Germinal center (tissue), 1 donor: ENCODE measurements at regions not wholly inside any gene's neighbourhood (a gene's known extent, or its start where the extent isn't known, plus 50 kb on each side); places are given as distances from the start of the nearest gene placed in this dataset.

ENCODE experiments used
- DNase-seq: peaks from one replicate; pipeline ENCODE4 v3.0.0; 2012; ENCODE audit warnings: mixed read lengths, low spot score

DNA sequence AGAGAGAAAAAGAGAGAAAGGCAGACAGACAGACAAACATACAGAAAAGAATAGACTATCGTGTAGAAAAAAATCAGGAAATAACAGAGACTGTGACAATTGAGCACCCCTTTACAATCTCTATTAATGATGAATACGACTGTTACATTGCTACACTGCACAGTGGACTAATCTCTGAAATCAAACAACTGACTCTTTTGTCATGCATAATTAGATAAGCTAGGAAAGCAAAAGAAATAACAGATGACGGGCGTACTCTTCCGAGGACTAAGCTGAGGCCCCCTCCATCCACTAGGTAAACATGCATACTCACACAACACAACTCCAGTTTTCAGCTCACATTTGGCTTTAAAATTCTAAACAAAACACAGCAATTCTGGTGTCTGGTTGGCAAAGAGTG, 267.0 kb downstream of the NOL4 start:
- no peak for DNase-seq

DNA sequence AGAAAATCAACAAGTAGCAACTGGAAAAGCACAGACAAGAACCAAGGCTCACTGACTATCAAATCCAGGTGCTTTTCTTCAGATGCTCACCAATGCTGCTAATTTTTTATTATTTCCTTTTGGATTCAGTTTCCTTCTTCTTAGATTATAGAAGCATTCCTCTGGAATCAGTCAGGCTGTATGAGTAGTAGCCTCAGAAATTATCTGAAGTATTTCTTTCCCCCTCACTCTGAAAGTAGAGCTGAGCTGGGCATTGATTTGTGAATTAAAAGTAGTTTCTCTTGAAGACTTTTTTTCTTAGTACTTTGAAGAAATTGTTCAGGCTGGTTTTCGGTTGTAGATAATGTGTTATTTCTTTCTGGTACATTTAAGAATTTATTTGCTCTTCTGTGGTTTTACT, 273.7 kb downstream of the NOL4 start:
- no peak for DNase-seq

DNA sequence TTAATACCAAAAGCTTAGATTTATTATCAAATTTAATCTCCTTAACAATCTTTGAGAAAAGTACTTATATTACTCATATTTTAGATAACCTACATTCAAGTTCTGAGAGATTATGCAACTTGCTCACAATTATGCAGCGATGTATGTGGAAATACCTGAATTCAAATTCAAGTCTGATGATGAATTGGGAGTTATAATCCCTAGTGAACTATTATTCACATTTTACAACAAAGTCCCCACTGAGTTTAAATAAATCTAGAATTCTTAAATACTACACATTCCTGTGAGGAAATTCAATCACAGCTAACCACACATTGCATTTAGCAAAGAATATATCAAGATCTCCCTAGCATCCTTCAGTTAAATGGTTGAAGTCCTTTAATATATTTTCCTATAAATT, 278.4 kb downstream of the NOL4 start:
- no peak for DNase-seq

DNA sequence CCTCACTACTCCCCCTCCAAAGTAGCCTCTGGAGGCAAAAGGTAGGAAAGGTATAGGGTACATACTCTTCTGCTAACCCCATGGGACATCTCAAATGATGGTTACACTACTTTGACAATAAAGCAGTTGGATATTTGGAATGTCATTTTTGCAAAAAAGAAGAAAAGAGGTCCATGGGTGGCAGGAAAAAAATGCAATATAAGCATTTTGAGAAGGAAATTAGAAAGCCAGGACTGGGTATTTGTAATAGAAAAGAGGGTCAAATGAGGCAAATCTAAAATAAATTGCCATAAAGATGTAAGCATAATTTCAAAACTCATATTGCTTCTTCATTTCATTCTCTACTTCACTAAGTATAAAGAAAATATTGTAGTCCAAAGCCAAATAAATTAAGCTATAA, 280.2 kb downstream of the NOL4 start:
- DNase-seq = no peak

DNA sequence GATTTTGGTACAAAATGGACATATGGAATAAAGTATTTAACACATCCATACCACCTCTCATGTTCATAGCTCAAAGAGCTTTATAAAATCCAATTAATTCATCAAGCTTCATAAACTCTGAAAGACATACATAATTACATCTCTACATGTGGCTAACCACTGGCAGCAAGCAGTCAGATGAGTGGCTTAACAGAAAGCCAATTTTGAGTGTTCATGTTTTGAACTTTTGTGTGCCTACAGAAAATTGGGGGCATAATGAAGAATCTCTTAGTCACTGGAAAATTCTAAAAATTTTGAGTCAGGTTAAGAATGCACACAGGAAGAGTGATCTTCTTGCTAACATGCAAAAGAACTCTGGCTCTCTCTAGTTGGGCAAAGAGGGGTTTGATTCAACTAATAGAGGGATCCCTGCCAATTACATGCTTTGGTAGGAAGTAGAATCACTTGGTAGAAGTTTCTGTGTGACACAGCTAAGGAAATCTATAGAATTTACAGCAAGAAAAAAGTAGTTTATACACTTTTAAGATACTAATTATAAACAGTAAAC, 287.4 kb downstream of the NOL4 start:
- no peak for DNase-seq

DNA sequence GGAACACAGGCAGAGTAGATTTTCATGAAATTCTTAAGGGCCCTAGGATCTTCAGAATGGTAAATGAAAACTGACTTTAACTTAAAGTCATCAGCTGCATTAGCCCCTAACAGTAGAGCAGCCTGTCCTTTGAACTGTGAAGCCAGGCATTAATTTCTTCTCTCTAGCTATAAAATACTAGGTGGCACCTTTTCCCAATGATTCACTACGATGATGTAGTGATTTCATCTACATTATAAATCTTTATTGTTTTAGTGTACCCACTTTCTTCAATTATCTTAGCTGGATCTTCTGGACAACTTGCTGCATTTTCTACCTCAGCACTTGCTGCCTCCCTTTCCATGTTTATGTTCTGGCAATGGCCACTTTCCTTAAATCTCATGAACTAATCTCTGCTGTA, 290.5 kb downstream of the NOL4 start:
- no peak for DNase-seq

DNA sequence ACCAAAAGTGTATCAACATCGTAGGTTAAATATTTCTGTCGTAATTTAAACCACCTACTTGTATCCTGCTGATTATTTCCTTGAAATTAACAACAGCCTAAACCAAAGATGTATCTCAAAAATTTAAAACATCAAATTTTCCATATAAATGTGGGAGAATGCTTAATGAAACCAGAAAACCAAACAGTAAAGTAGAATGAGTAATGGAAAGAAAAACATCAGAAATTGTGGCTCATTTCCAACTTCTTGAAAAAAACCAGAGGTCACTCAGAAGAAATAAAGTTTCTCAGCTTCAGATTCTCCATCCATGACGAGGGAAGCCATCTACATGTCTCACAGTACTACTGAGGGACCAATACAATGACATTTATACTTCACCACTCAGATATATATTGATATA, 296.5 kb downstream of the NOL4 start:
- no peak for DNase-seq

DNA sequence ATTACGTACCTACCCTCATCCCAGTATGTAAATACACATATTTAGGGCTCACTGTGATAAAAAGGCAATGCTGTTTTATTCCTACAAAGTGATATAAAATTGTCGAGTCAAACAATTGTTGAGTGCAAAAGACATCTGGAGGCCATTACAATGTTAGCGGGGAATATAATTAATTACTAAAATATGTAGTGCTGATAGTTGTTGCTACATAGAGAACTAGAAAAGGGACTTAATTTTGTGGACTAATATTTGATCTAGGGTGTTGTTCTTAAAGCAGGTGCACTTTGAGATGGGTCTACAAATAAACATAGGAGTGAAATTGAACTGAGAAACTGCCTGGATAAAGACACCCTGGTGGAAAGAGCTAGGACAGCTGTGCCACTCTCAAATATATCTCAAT, 300.1 kb downstream of the NOL4 start:
- no peak for DNase-seq

DNA sequence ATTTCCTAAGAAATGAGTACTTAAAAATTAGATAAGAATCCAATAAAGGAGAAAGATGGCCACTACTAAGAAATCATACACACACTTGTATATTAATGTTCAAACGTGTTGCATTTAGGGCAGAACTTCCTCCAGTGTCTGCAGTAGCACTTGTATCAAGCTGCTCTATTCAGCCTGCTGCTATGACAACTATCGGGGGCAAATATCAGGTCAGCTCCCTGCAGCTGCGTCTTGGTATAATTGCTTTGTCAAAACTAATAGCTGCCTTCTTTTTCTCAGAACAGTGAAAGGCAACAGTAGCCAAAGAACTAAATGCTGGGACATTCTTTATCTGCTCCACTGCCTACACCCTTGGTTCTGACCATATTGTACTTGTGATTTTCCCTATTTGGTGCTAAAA, 300.7 kb downstream of the NOL4 start:
- DNase-seq = no peak

DNA sequence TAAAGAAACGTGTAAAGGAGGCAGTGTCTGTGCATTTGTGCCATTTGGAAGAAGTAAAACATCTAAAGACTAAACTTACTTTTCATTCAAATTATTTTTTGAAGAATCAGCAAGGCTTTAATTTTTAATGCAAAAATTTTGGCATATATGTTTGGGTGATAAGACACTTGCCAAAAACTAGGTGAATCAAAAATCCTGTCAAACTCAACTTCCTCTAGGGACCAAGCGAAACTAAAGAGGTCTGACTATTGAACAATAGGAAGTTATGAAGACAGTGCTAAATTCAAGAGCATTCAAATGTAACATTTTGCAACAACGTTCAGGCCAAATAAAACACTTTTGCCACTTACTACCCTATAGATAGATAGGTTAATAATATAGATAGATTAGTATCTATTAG, 306.1 kb downstream of the NOL4 start:
- DNase-seq = no peak

DNA sequence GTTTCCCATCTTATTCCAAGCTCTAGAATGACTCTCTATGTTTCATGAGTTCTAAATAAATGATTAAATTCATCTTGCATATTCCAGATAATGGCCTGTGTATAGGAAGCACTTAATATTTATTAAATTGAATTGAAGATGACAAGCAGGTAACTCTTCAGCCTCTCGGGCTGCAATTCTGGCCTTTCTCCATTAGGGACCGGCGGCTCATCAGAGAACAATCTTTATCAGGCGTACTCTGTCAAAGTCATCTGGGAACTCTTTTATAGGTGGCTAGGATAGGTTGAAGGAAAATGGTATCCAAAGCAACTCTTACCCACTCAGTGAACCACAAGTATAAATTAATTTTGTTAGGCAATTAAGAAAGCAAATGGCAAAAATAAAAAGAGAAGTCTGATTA, 308.5 kb downstream of the NOL4 start:
- no peak for DNase-seq

DNA sequence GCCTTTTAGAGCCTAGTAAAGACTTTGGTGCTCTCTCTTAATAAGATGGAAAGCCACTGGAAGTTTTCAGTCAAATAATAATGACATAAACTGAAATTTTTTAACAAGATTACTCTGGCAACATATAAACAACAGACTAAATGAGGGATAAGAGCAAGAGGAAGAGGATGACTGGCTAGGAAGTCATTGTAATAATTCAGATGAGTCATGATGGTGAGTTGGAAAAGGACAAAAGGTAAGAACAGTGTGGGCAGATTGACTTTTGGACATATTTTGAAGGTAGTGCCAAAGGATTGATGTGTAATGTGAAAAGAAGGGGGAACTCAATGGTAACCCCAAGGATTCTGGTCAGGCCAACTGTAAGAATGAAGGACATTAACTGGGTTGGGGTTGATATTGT, 310.3 kb downstream of the NOL4 start:
- no peak for DNase-seq

DNA sequence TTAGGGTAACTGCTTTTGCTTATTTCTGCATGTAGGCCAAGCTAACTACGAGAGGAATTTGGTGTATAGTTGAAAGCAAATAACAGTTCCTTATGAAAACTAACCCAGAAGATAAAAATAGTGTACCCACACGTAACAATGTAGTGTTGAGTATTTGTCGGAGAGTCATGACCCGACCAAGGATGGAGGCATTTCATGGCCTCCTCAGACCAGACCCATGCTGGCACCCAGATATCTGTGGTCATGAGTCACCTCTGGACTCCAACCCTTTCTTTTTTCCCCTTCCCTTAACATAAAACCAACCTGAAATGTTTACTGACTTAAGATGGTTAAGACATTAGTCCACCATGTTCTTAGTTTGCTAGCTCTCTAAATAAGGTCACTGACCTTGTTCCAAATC, 318.7 kb downstream of the NOL4 start:
- DNase-seq = no peak

DNA sequence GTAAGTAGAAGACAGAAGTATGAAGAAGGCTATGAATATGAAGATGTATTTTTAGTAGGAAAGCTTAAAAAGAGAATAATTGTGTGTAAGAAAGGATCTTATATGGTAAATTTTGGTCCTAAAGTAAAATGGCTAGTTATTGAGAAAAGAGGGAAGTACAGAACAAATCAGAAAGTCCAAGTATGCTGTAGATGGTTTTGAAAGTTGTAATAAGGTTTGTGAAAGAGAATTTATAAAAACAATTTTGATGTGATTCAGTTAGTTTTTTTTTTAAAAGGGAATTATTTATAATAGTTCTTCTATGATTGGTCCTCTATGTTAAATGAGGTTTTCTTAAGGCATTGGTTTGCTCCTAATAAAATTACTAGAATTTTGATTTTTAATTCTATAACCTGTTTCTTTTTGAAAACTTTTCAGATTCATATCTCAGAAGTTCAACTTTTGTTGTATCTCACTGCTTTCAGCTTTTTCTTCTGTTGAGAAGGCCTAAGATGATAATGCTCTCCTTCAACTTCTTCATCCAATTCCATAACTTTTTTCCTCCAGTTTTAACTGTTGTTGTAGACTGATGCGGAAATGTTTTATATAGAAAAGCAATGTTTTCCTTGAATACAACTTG, 322.7 kb downstream of the NOL4 start:
- no peak for DNase-seq

DNA sequence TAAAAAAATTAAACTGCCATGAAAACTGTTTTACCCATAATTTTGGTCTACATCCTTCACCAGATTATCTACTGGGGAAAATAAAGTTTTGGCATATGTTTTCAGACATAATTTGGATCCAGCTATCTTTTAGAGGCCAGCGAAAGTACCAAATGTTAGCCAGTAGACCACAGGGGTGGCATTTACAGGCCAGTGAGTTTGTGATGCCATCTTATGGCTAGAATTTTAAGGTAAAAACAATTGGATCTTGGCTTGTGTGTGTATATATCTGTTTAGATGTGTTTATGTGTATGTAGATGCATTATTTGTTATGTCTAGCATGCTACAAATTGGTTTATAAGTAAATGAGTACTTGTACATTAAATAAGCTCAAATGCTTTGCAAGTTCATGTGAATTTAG, 322.6 kb downstream of the ASXL3 start:
- no peak for DNase-seq

DNA sequence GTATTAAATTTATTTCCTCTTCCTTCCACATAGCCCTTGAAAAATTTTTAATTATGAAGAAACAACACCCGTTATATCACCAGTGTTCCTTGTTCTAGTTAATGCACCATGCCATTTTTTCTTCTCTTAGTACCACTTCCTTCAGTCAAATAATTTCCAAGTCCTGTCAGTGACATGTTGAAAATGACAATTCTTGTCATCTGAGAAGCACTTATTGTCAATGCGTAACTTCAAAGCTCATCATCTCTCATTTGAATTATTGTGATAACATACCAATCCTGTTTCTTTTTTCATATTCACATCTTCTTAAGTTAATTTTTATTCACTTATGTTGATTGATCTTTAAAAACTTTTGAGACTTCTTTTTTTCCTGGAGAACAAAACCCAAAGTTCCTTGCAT, 320.4 kb downstream of the ASXL3 start:
- no peak for DNase-seq

DNA sequence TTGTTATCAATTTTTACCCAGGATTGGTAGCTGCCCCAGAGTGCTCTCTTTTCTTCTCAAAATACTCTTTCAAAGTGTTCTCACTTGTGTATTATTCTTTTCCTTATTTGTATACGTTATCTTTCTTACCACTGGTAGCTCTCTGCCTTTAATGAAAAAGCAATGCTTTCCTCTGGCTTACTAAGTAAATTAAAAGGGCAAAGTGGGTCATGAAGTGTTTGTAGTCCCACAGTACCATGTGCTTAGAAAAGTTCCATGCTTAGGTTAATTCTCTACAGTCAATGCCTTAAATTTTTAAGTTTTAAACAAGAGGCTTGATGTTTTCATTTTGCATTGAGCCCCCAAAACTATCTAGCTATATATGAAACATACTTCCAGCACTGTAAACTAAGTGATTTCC, 300.2 kb downstream of the ASXL3 start:
- no peak for DNase-seq

DNA sequence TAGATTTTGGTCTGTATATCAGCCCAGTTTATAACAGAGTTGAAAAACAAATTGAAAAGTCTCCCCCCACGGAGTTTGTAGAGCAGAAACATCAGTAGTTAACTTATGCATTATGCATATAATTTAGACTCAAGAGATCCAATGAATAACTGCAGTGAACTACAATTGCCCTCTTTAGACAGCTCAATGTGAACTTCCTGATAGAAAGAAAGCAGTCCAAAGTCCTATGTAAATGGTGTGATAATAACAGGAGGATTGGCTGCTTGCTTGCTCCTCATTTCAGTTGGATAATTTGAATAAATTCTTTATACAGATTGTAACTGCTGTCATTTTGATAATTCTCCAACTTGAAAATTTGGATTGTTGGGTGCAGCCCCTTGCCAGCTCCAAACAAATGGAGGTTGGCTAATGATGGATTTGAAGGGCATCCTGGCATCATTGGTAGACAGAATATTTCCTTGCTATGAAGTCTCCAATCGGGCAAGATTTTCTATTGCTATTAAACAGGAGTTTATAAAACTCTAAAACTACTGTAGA, 297.1 kb downstream of the ASXL3 start:
- DNase-seq = no peak

DNA sequence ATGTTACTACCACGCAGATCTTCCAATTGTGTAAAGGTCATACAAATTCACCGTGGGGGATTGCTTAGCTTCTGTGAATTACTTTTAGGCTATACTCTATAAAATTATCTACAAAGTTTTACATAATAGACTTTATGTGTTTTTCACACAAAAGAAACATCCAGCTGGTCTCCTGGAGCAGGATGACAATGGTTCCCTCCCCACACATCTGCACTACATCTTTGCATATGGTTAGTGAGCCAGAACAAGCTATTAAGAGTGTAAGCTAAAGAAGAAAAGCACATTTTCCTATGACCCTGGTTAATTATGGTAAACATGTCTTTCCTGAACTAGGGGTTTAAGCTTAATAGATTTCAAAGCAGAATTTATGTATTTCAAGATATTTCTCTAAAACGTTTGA, 295.1 kb downstream of the ASXL3 start:
- no peak for DNase-seq

DNA sequence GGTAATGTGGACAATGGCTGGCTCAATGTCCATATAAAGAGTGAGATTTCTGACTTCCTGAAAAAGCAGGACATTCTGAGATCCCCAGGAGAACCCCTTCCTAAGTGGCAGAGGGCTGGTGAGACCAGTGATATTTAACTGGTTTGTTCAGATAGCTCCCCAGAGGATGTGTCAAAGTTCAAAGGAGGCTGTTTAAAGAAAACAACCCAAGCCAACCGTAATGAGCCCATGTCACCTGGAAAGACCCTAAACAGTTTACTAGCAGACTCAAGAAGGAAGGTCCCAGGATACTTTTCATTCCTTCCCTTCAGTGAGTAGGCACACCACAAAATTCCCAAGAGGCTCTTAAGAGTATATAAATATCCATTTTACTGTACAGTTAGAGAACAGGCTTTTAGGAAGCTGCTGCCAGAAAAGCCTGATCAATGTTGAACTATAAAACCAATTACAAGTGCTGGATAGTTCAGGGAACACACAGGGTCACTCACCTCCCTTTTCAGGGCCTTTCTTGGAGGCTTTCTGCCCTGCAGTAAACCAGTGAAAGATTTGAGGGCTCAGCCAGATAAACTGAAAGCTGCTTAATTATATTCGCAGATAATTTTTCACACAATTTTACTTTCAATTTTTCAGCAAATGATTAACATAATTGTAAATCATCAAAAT, 293.5 kb downstream of the ASXL3 start:
- no peak for DNase-seq

DNA sequence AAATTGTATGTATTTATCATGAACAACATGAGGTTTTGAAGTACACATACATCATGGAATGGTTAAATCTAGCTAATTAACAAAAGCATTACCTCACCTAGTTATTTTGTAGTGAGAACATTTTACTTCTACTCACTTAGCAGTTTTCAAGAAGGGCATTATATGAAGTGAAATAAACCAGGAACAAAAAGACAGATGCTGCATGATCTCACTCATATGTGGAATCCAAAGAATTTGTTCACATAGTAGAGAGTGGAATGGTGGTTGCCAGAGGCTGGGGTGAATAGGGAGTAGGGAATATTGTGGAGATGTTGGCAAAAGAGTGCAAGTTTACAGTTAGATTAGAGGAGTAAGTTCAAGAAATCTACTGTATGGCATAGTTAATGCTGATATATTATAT, 292.0 kb downstream of the ASXL3 start:
- no peak for DNase-seq

DNA sequence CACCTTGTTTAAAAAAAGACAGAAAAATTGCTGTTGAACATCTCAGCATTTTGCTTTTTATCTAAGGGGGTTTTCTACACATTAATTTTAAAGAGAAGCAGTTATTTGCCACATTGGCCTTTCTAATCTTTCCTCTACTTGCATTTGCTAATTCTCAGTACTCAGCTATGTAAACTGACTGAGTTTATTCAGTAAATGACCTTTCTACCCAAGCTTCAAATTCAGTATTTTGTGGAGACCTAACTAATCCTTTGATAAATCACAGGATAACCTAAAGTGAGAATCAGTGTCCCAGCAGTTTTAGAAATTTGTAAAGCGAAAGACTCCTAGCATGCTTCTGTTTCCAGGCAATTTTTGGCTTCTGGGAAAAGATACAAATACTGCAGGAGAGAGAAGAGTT, 288.4 kb downstream of the ASXL3 start:
- DNase-seq = no peak

DNA sequence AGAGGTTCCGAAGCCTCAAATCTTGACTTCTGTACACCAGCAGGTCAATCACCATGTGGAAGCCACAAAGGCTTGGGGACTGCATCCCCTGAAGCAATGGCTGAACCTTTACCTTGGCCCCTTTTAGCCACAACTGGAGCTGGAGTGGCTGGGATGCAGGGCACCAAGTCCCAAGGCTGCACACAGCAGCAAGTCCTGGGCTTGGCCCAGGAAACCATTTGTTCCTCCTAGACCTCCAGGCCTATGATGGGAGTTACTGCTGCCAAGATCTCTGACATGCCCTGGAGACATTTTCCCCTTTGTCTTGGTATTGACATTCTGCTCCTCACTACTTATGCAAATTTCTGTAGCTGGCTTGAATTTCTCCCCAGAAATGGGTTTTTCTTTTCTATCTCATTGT, 285.9 kb downstream of the ASXL3 start:
- DNase-seq = no peak

DNA sequence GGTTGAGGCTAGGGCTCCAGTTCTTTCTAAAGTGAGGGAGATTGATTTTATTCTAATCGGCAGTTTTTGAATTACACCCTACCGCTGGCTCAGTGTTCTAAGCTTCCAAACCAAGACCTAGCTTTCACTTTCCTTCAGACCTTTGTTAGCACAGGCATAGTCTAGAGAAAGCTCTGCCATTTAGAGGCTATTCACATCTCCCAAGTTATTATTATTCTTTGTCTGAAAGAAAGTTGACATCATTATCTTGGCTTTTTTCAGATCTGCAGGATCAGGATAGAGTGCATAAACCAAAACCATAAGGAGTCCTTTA, 276.8 kb downstream of the ASXL3 start:
- no peak for DNase-seq
